ENCODE measurements at regions not wholly inside any gene's neighbourhood (a gene's known extent, or its start where the extent isn't known, plus 50 kb on each side); places are given as distances from the start of the nearest gene placed in this dataset.

GRCh38 chr4:58514299-58514698, 1404.1 kb upstream of the IGFBP7 start:
- DNase-seq: no peak
- Mint-ChIP-seq H3K4me1 (ENCODE audit: low read depth, unreplicated experiment) (peaks cover 1% of the 10 kb centered on the region), H3K36me3 (ENCODE audit: unreplicated experiment) (no peaks in the 10 kb centered on the region), H3K27ac (ENCODE audit: unreplicated experiment) (no peak overlapping the region), H3K27me3 (ENCODE audit: unreplicated experiment) (no peaks in the 10 kb centered on the region), H3K4me3 (ENCODE audit: unreplicated experiment) (no peak overlapping the region), H3K9me3 (ENCODE audit: unreplicated experiment) (no peaks in the 10 kb centered on the region)
- TF ChIP-seq CTCF (IDR thresholded peaks at IDR 0.05; ENCODE audit: partially characterized antibody, unreplicated experiment): no peak

- Mint-ChIP-seq H3K4me3 (ENCODE audit: unreplicated experiment) (no peak overlapping the region), H3K27ac (ENCODE audit: unreplicated experiment) (no peak overlapping the region), H3K36me3 (ENCODE audit: unreplicated experiment) (no peaks in the 10 kb centered on the region), H3K27me3 (ENCODE audit: unreplicated experiment) (no peaks in the 10 kb centered on the region), H3K9me3 (ENCODE audit: unreplicated experiment) (no peaks in the 10 kb centered on the region), H3K4me1 (ENCODE audit: low read depth, unreplicated experiment) (peaks cover 1% of the 10 kb centered on the region)
- no peak for DNase-seq
- TF ChIP-seq CTCF (IDR thresholded peaks at IDR 0.05; ENCODE audit: partially characterized antibody, unreplicated experiment): no peak
Observed at GRCh38 chr4:58510652-58511051, 1400.5 kb upstream of the IGFBP7 start.

GRCh38 chr4:58507079-58507478, 1396.9 kb upstream of the IGFBP7 start:
- DNase-seq: no peak
- no peaks in the 10 kb centered on the region for H3K36me3 Mint-ChIP-seq (ENCODE audit: unreplicated experiment)

GRCh38 chr4:58502839-58503238, 1392.7 kb upstream of the IGFBP7 start:
- no peaks in the 10 kb centered on the region for H3K36me3 Mint-ChIP-seq (ENCODE audit: unreplicated experiment)
- TF ChIP-seq CTCF (IDR thresholded peaks at IDR 0.05; ENCODE audit: partially characterized antibody, unreplicated experiment): no peak
- no peaks in the 10 kb centered on the region for H3K9me3 Mint-ChIP-seq (ENCODE audit: unreplicated experiment)
- no peak for DNase-seq
- H3K27ac Mint-ChIP-seq (ENCODE audit: unreplicated experiment): no peak overlapping the region
- no peaks in the 10 kb centered on the region for H3K27me3 Mint-ChIP-seq (ENCODE audit: unreplicated experiment)
- H3K4me1 Mint-ChIP-seq (ENCODE audit: low read depth, unreplicated experiment): no peaks in the 10 kb centered on the region
- H3K4me3 Mint-ChIP-seq (ENCODE audit: unreplicated experiment): no peak overlapping the region

More at GRCh38 chr4:58507079-58507478, 1396.9 kb upstream of the IGFBP7 start:
- TF ChIP-seq CTCF (IDR thresholded peaks at IDR 0.05; ENCODE audit: partially characterized antibody, unreplicated experiment): no peak
- Mint-ChIP-seq H3K4me3 (ENCODE audit: unreplicated experiment) (no peak overlapping the region), H3K9me3 (ENCODE audit: unreplicated experiment) (no peaks in the 10 kb centered on the region), H3K27me3 (ENCODE audit: unreplicated experiment) (no peaks in the 10 kb centered on the region), H3K27ac (ENCODE audit: unreplicated experiment) (no peak overlapping the region), H3K4me1 (ENCODE audit: low read depth, unreplicated experiment) (no peaks in the 10 kb centered on the region)

- Mint-ChIP-seq H3K27me3 (ENCODE audit: unreplicated experiment) (no peaks in the 10 kb centered on the region), H3K9me3 (ENCODE audit: unreplicated experiment) (no peaks in the 10 kb centered on the region), H3K4me1 (ENCODE audit: low read depth, unreplicated experiment) (no peaks in the 10 kb centered on the region), H3K27ac (ENCODE audit: unreplicated experiment) (no peak overlapping the region), H3K4me3 (ENCODE audit: unreplicated experiment) (no peak overlapping the region), H3K36me3 (ENCODE audit: unreplicated experiment) (no peaks in the 10 kb centered on the region)
- no peak for TF ChIP-seq CTCF (IDR thresholded peaks at IDR 0.05; ENCODE audit: partially characterized antibody, unreplicated experiment)
- no peak for DNase-seq
Observed at GRCh38 chr4:58499182-58499581, 1389.0 kb upstream of the IGFBP7 start.
